GM20000 (cell line): ENCODE measurements at regions not wholly inside any gene's neighbourhood (a gene's known extent, or its start where the extent isn't known, plus 50 kb on each side); places are given as distances from the start of the nearest gene placed in this dataset.

Experiments used
- DNase-seq: peaks from one replicate; pipeline ENCODE4 v3.0.0; 2012; ENCODE audit warnings: low spot score
- TF ChIP-seq, protein P1 (sequence below): IDR thresholded peaks from 2 replicates; pipeline ENCODE4 v1.5.1; 2012; ENCODE audit warnings: mild to moderate bottlenecking, control low read depth; ENCODE audit errors: extremely low read depth, missing control alignments

DNA sequence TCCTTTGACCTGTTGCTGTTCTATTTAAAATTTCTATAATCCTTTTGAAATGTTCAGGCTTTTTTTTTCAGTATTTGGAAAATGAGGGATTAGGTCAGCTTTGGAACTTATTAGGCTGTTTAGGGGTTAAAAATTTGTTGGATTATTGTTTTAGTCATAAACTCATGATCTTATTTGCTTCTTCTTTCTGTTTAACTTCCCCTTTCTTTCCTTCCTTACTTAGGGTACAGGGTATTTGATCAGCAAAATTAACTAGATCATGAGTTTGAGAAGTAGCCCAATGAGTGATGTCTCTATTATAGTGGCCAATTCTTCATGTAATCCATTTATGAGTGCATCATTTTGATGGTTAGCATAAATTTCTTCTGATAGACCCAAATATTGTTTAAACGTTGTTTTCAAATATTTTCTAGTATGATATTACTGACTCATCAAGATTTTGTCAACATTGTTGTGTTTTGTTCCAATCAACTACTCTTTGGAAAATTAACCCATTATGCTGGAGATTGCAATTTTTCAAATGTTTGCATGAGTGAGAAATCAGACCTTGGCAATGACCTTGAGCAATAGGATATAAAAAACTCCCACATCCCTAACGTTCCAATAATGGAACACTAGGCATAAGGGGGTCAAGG, 94.4 kb downstream of the OTOR start:
- TF ChIP-seq, protein P1, sequence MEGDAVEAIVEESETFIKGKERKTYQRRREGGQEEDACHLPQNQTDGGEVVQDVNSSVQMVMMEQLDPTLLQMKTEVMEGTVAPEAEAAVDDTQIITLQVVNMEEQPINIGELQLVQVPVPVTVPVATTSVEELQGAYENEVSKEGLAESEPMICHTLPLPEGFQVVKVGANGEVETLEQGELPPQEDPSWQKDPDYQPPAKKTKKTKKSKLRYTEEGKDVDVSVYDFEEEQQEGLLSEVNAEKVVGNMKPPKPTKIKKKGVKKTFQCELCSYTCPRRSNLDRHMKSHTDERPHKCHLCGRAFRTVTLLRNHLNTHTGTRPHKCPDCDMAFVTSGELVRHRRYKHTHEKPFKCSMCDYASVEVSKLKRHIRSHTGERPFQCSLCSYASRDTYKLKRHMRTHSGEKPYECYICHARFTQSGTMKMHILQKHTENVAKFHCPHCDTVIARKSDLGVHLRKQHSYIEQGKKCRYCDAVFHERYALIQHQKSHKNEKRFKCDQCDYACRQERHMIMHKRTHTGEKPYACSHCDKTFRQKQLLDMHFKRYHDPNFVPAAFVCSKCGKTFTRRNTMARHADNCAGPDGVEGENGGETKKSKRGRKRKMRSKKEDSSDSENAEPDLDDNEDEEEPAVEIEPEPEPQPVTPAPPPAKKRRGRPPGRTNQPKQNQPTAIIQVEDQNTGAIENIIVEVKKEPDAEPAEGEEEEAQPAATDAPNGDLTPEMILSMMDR: no peak
- no peak for DNase-seq

- DNase-seq: no peak
- TF ChIP-seq, protein P1: no peak
Measured at GRCh38 chr20:16844406-16844805, 96.2 kb downstream of the OTOR start.

DNA sequence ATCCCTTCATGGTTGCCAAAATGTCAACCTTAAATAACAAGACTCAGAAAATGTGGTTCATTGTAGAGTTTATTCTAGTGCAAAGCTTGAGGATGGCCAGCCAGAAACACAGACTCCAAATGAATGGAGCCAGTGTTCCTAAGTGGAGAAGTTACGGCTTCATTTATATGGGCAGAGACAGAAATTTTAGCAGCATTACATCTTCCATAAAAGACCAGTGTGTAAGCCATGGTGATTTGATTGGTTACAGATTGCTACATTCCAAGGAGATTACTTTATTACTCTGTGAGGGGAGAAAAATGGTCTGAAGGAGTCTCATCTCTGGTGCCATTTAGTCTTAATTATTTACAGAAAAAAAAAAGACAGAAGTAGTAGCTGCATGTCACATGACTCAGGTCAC, 97.8 kb downstream of the OTOR start:
- TF ChIP-seq, protein P1: no peak
- no peak for DNase-seq

GRCh38 chr20:16848061-16848460, 99.9 kb downstream of the OTOR start:
- DNase-seq: no peak
- TF ChIP-seq, protein P1: no peak

DNA sequence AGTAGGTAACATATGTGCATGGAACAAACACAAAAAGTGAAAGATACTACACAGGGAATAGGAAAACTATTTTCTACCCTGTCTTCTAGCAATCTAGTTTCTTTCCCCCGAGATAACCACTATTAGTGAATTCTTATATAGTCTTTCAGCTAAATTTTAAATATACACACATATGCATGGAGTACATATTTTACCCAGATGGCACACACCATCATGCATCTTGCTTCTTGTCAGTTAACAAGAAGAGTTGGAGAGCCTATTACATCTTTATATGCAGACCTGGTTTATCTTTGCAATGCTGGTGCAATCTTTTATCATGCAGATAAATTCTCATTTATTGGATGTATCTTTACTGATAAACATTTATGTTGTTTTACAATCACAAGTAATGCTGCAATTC, 100.4 kb downstream of the OTOR start:
- TF ChIP-seq, protein P1: no peak
- DNase-seq: no peak

GRCh38 chr20:16860914-16861313, 112.8 kb downstream of the OTOR start:
- DNase-seq: no peak
- TF ChIP-seq, protein P1: no peak

- TF ChIP-seq, protein P1: no peak
- no peak for DNase-seq
Measured at GRCh38 chr20:16861708-16862107, 113.5 kb downstream of the OTOR start.
